Rectal smooth muscle tissue (tissue), 1 donor: ENCODE measurements at regions not wholly inside any gene's neighbourhood (a gene's known extent, or its start where the extent isn't known, plus 50 kb on each side); places are given as distances from the start of the nearest gene placed in this dataset.

Experiments used
- H3K27ac ChIP-seq: one replicate; pipeline ENCODE4 v1.7.0; 2013; ENCODE audit warnings: low read depth, low read length, inconsistent platforms
- H3K27me3 ChIP-seq: one replicate; pipeline ENCODE4 v1.7.0; 2013; ENCODE audit warnings: low read length; ENCODE audit not compliant: control insufficient read depth, insufficient read depth
- H3K36me3 ChIP-seq: one replicate; pipeline ENCODE4 v1.7.0; 2013; ENCODE audit warnings: low read length; ENCODE audit not compliant: control insufficient read depth, insufficient read depth
- H3K4me1 ChIP-seq: one replicate; pipeline ENCODE4 v1.7.0; 2013; ENCODE audit warnings: low read length; ENCODE audit not compliant: control insufficient read depth, insufficient read depth
- H3K4me3 ChIP-seq: one replicate; pipeline ENCODE4 v1.7.0; 2013; ENCODE audit warnings: low read length
- H3K9ac ChIP-seq: one replicate; pipeline ENCODE4 v1.7.0; 2013; ENCODE audit warnings: low read length

DNA sequence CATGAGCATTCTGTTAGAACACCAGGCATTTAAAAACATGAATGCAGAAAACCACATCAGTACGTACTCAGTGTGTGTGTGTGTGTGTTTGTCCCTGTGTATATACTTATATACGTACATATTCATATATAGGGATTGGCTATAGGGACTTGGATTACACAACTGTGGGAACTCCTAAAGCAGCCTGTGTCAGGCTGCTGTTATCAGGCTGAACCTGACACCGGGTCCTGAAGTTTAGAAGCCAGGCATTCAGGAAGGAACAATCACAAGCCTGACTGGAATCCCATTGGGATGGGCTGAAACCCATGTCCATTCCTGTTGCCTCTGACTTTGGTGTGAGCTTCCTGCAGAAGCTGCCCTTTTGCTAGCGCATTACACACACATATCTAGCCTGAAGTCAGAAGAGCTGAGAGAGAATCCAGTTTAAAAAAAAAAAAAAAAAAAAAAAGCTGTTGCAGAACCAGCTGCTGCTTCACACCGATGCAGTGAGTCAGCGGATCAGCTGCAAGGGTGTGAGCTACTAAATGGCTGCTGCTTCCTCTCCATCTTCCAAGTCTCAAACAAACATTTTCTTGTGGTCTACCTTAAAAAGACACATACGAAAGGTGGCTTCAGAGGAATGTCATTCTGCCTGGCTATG lies 348.1 kb downstream of the THBS2 start:
- H3K27ac ChIP-seq: no peak overlapping the region
- no peak overlapping the region for H3K9ac ChIP-seq
- no peaks in the 10 kb centered on the region for H3K4me1 ChIP-seq
- no peaks in the 10 kb centered on the region for H3K27me3 ChIP-seq
- H3K4me3 ChIP-seq: no peak overlapping the region
- no peaks in the 10 kb centered on the region for H3K36me3 ChIP-seq

- H3K36me3 ChIP-seq: no peaks in the 10 kb centered on the region
- H3K27me3 ChIP-seq: no peaks in the 10 kb centered on the region
- H3K9ac ChIP-seq: no peak overlapping the region
- H3K4me1 ChIP-seq: no peaks in the 10 kb centered on the region
- H3K27ac ChIP-seq: no peak overlapping the region
- no peak overlapping the region for H3K4me3 ChIP-seq
These were observed 349.9 kb downstream of the THBS2 start for GRCh38 chr6:168903613-168904345.

GRCh38 chr6:168902075-168902474 lies 351.6 kb downstream of the THBS2 start:
- no peaks in the 10 kb centered on the region for H3K36me3 ChIP-seq
- H3K27ac ChIP-seq: no peak overlapping the region
- no peaks in the 10 kb centered on the region for H3K4me1 ChIP-seq
- no peaks in the 10 kb centered on the region for H3K27me3 ChIP-seq
- H3K9ac ChIP-seq: no peak overlapping the region
- no peak overlapping the region for H3K4me3 ChIP-seq

GRCh38 chr6:168901076-168901475 lies 352.6 kb downstream of the THBS2 start:
- Histone ChIP-seq H3K27ac (no peak overlapping the region), H3K36me3 (no peaks in the 10 kb centered on the region), H3K4me3 (no peak overlapping the region), H3K9ac (no peak overlapping the region), H3K4me1 (no peaks in the 10 kb centered on the region), H3K27me3 (no peaks in the 10 kb centered on the region)

- Histone ChIP-seq H3K27me3 (no peaks in the 10 kb centered on the region), H3K27ac (no peak overlapping the region), H3K36me3 (no peaks in the 10 kb centered on the region), H3K9ac (no peak overlapping the region), H3K4me1 (peaks cover 13% of the 10 kb centered on the region), H3K4me3 (no peak overlapping the region)
These were observed 357.3 kb downstream of the THBS2 start for GRCh38 chr6:168896321-168896720.

- peak overlapping the region; percentile 49 for H3K4me3 ChIP-seq
- no peak overlapping the region for H3K27ac ChIP-seq
- no peak overlapping the region for H3K9ac ChIP-seq
These were observed 358.4 kb downstream of the THBS2 start for GRCh38 chr6:168895102-168895812.

DNA sequence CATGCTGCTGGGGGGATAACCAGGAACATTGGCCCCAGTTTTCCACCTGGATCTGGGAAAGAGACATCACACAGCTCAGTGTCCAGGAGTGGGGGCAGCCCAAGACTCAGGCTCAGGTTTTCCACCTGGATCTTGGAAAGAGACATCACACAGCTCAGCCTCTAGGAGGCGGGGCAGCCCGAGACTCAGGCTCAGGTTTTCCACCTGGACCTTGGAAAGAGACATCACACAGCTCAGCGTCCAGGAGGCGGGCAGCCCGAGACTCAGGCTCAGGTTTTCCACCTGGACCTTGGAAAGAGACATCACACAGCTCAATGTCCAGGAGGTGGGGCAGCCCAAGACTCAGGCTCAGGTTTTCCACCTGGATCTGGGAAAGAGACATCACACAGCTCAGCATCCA lies 361.6 kb downstream of the THBS2 start:
- Histone ChIP-seq H3K36me3 (no peaks in the 10 kb centered on the region), H3K27ac (no peak overlapping the region), H3K4me3 (no peak overlapping the region), H3K27me3 (no peaks in the 10 kb centered on the region), H3K9ac (no peak overlapping the region), H3K4me1 (peaks cover 23% of the 10 kb centered on the region)

More at GRCh38 chr6:168895102-168895812, 358.4 kb downstream of the THBS2 start:
- Histone ChIP-seq H3K27me3 (no peaks in the 10 kb centered on the region), H3K36me3 (no peaks in the 10 kb centered on the region), H3K4me1 (peaks cover 20% of the 10 kb centered on the region)

GRCh38 chr6:168890981-168891365 lies 362.7 kb downstream of the THBS2 start:
- H3K27me3 ChIP-seq: no peaks in the 10 kb centered on the region
- no peak overlapping the region for H3K27ac ChIP-seq
- no peaks in the 10 kb centered on the region for H3K36me3 ChIP-seq
- H3K4me3 ChIP-seq: no peak overlapping the region
- peaks cover 23% of the 10 kb centered on the region for H3K4me1 ChIP-seq
- H3K9ac ChIP-seq: no peak overlapping the region

DNA sequence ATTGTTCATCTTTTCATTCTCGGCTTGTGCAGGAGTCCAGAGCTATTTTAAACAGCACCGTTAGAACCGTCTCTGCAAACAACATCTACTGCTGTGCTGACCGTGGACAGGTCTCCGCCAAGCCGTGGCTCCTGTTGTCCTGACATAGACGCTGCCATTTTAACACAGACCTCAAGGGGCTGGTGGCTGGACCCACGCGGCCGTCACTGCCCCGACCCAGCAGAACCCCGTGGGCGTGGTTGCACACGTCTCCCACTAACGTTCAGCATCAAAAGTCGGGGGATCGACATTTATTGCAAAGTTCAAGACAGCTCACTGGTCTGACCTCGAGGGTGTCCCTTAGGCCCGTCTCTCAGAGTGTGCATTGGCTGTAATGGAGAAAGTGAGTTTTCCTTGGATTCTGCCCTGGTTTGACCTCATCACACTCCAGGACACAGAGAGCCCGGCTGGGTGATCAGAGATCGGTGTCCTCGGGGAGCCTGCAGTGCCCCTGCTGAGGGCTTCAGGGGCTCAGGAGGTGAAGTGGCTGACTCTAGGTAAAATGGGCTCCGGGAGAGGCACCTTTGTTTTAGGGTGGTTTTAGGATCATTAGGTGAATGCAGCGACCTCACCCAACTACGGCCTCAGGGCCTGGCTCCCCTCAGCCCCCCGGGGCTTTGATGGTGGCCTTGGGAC lies 363.2 kb downstream of the THBS2 start:
- H3K4me1 ChIP-seq: peaks cover 23% of the 10 kb centered on the region
- H3K36me3 ChIP-seq: no peaks in the 10 kb centered on the region

GRCh38 chr6:168888786-168889345 lies 364.8 kb downstream of the THBS2 start:
- peak overlapping the region; percentile 56 for H3K27ac ChIP-seq

More for the DNA sequence above, 363.2 kb downstream of the THBS2 start:
- Histone ChIP-seq H3K4me3 (no peak overlapping the region), H3K27ac (peak overlapping the region; percentile 4), H3K27me3 (no peaks in the 10 kb centered on the region), H3K9ac (no peak overlapping the region)

DNA sequence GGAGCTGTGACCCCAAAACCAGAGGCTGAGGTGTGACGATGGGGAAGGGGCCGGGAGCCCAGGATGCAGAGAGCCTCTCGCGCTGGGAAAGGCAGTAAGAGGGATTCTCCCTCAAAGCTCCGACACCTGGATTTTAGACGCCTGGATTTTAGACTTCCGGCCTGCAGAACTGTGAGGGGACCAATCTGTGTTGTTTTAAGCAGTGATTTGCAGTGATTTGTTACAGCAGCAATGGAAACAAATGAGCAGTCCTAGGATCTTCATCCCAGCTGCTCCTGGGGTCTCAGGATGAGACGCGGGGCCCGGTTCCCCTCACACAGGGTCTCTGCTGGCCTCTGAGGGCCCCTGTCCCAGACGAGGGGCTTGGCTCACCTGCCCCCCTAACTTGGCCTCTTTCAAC lies 365.5 kb downstream of the THBS2 start:
- no peak overlapping the region for H3K4me3 ChIP-seq
- H3K27me3 ChIP-seq: no peaks in the 10 kb centered on the region
- H3K36me3 ChIP-seq: no peaks in the 10 kb centered on the region
- peaks cover 13% of the 10 kb centered on the region for H3K4me1 ChIP-seq
- no peak overlapping the region for H3K27ac ChIP-seq
- no peak overlapping the region for H3K9ac ChIP-seq

More at GRCh38 chr6:168888786-168889345, 364.8 kb downstream of the THBS2 start:
- no peak overlapping the region for H3K9ac ChIP-seq
- H3K36me3 ChIP-seq: no peaks in the 10 kb centered on the region
- H3K4me3 ChIP-seq: no peak overlapping the region
- no peaks in the 10 kb centered on the region for H3K27me3 ChIP-seq
- peaks cover 19% of the 10 kb centered on the region for H3K4me1 ChIP-seq

- Histone ChIP-seq H3K27me3 (no peaks in the 10 kb centered on the region), H3K27ac (no peak overlapping the region)
These were observed 366.0 kb downstream of the THBS2 start for GRCh38 chr6:168887621-168888020.

More at GRCh38 chr6:168887621-168888020, 366.0 kb downstream of the THBS2 start:
- Histone ChIP-seq H3K36me3 (no peaks in the 10 kb centered on the region), H3K4me3 (no peak overlapping the region), H3K4me1 (peaks cover 11% of the 10 kb centered on the region), H3K9ac (no peak overlapping the region)
